ENCODE measurements at regions not wholly inside any gene's neighbourhood (a gene's known extent, or its start where the extent isn't known, plus 50 kb on each side); places are given as distances from the start of the nearest gene placed in this dataset.
"Not testable (repeated sequence)": the region's sequence is repeated elsewhere in the genome, so short reads cannot be mapped to it uniquely, and the experiment has no call there.

DNA sequence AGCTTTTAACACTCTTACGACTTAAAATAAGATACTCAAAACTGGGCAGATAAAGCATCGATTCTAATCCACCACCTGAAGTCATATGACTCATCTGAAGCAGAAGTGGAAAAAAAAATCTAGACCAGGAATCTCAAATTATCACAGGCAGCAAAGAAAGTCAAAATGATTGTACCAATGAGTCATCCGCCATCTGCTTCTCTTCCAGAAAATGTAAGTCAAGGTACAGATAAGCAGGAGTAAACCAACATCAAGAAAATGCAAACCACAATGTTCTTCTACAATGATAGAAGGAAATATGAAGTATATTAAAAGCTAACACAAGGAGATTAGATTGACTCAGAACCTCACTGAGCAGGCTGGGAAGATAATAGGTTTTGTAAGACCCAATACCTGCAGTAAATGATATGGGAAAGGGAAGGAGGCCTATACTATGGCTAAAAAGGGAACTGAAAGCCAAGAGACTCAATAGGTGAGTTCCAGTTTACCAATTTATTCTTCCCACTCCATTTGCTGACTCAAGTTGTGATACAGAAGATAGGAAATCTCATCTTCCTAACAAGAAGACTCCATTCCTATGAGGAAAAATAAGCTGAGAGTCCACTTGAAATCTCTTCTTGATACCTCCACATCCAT is 88.4 kb upstream of the TET2 start:
- no peak for DNase-seq

DNA sequence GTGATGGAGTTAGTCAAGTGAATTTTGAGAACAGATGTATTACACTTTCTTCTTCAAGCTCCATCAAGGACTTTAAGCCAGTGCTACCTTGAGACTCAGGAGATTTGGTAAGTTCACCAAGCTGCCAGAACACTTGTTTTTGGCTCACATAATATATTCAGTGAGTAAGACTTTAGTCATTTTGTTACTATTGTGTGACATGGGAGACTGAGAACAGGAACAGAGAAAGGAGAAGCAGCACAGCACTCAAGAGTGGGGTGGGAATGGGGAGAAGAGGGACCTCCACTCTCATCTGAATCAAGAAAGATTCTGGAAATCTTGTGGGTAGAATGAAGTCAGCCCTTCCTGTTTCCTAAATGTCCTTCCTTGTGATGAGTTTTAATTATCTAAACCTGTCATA is 87.3 kb upstream of the TET2 start:
- DNase-seq, result no peak

- DNase-seq, result no peak
Measured at GRCh38 chr4:105060628-105061027, 86.0 kb upstream of the TET2 start.

DNA sequence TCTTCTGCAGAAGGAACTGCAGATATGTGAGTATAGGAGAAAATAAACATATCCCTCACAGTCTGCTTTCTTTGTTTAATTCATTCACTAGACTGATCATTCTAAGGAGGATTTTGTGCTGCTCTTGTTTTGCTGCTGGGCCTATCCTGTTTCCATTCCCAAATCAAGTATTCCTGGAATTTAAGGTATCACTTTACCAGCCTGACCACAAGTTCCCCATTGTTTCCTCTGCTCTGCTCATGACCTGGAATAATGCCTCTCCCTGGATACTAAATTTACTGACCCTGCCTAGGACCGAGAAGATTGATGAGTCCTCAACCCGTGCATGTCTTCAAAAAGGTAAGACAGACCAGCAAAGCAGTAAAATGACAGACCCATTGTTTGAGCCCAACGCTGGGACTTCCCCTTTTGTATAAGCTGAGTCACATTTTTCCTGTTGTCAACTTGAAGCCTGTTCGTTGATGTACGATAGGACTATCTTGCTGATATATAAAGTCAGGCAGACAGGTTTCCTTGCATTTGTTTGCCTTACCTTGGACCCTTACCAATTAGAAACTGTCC is 85.5 kb upstream of the TET2 start:
- no peak for DNase-seq

DNA sequence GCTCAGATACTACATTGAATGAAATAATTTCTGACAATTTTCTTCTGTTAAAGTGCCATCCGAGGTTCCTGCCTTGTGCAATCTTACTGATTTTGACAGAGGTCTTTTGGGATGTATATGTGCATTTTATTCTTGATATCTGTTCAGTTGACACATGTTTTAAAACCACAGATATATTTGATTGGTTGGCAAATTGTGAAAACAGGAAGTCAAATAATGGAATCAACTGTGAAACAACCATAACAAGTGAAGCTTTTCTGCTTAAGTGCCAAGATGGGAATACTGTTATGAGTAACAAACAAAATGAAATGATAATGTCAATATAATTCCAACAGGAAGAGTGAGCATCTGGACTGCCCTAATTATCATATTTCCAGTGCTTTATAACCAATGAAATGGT is 84.9 kb upstream of the TET2 start:
- no peak for DNase-seq

DNA sequence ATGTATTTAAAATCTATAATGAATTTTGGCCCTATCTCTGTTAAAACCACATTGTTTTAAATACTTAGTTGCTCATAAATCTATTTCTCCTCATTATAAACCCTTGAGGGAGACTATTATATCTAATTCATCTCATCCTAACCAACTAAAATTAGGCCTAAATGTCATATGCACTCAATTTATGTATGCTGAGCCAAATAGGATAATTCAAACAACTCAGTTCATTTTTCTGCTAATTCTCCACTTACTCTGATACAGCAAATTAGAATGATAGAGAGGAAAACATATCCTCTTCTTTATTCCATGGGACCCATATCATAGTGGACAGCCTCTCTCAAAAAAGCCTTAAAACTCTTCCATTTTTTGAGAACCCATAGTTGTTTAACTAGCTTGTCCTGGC is 80.3 kb upstream of the TET2 start:
- DNase-seq, result no peak

GRCh38 chr4:105067431-105067830 is 79.2 kb upstream of the TET2 start:
- DNase-seq, result no peak

- no peak for DNase-seq
Measured at GRCh38 chr4:105067946-105068345, 78.7 kb upstream of the TET2 start.

- peak; percentile 6 to 23 for DNase-seq
Measured at GRCh38 chr4:105068516-105068915, 78.2 kb upstream of the TET2 start.

GRCh38 chr4:105072095-105072494 is 74.6 kb upstream of the TET2 start:
- not testable (repeated sequence) for DNase-seq

- DNase-seq, result no peak
Measured at GRCh38 chr4:105074097-105074496, 72.6 kb upstream of the TET2 start.

GRCh38 chr4:105075045-105075444 is 71.6 kb upstream of the TET2 start:
- DNase-seq, result no peak

DNA sequence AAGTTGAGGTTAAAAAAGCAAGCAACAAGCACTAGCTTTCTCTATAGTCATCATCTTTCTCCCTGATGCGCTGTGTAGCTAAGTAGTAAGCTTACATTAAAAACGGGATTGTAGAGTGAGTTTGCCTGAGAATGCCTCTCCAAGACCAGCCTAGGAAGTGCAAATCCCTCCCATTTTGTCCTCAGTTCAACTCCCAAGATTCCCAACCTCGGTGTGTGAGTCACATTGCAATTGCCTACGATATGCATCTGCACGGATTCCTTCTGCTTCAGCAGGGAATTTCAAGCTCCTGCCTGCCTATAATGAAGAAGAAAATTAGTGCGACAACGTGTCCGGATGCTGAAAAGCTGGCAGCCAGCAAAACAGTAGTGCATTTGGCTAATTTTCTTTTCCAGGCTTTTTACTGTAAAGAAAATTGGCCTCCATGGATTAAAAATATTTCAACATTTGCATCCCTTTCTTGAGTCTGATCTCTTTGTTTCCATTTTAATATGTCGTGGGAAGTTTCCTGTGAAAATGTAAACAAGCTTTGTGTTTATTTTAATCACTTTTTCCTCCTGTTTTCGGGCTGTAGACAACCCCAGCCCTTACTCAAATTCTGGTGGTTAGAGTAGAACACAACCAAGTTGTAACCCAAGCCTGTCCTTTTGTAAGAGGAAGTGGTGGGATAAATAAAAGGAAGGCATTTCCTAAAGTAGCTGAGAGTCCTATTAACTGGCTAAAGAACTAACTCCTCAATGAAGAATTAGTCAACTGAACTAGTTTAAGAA is 58.4 kb upstream of the TET2 start:
- DNase-seq, result no peak

GRCh38 chr4:105092356-105092755 is 54.3 kb upstream of the TET2 start:
- peak in 1 of 2 experiments; percentile 12 for DNase-seq

GRCh38 chr4:105092768-105093167 is 53.9 kb upstream of the TET2 start:
- no peak for DNase-seq

GRCh38 chr4:105093975-105094374 is 52.7 kb upstream of the TET2 start:
- DNase-seq, result no peak

Measured in SHP77 (cell line).